NOMO-1 treated with dmso at 0.1 percent for 144 hours (cell line): ENCODE measurements at regions not wholly inside any gene's neighbourhood (a gene's known extent, or its start where the extent isn't known, plus 50 kb on each side); places are given as distances from the start of the nearest gene placed in this dataset.

Source experiments
- DNase-seq: peaks from one replicate; lab custom pipeline; 2025; ENCODE audit not compliant: unreplicated experiment; lab: John Stamatoyannopoulos, UW

- DNase-seq = no peak
Observed at GRCh38 chr4:114343015-114343414, 255.6 kb upstream of the UGT8 start.

- no peak for DNase-seq
Observed at GRCh38 chr4:114349543-114350175, 248.9 kb upstream of the UGT8 start.

- no peak for DNase-seq
Observed at GRCh38 chr4:114358901-114359300, 239.7 kb upstream of the UGT8 start.

- DNase-seq = no peak
Observed at GRCh38 chr4:114361249-114361648, 237.4 kb upstream of the UGT8 start.

GRCh38 chr4:114364857-114365256 is 233.8 kb upstream of the UGT8 start:
- DNase-seq = no peak

GRCh38 chr4:114365591-114365990 is 233.0 kb upstream of the UGT8 start:
- DNase-seq = no peak

- DNase-seq = no peak
Observed at GRCh38 chr4:114366368-114366767, 232.2 kb upstream of the UGT8 start.

GRCh38 chr4:114368751-114369150 is 229.9 kb upstream of the UGT8 start:
- no peak for DNase-seq

GRCh38 chr4:114373508-114373907 is 225.1 kb upstream of the UGT8 start:
- no peak for DNase-seq

- no peak for DNase-seq
Observed at GRCh38 chr4:114378305-114378903, 220.2 kb upstream of the UGT8 start.

GRCh38 chr4:114383067-114383466 is 215.5 kb upstream of the UGT8 start:
- no peak for DNase-seq

- DNase-seq = no peak
Observed at GRCh38 chr4:114383721-114384120, 214.9 kb upstream of the UGT8 start.

GRCh38 chr4:114384629-114385028 is 214.0 kb upstream of the UGT8 start:
- DNase-seq = no peak

GRCh38 chr4:114385195-114385985 is 213.2 kb upstream of the UGT8 start:
- DNase-seq = peak; percentile 75

- no peak for DNase-seq
Observed at GRCh38 chr4:114386637-114387233, 211.9 kb upstream of the UGT8 start.

- no peak for DNase-seq
Observed at GRCh38 chr4:114389070-114389685, 209.4 kb upstream of the UGT8 start.

GRCh38 chr4:114393295-114394038 is 205.1 kb upstream of the UGT8 start:
- DNase-seq = no peak

GRCh38 chr4:114396808-114397207 is 201.8 kb upstream of the UGT8 start:
- DNase-seq = no peak

GRCh38 chr4:114398410-114398809 is 200.2 kb upstream of the UGT8 start:
- no peak for DNase-seq

- no peak for DNase-seq
Observed at GRCh38 chr4:114399105-114399504, 199.5 kb upstream of the UGT8 start.

- no peak for DNase-seq
Observed at GRCh38 chr4:114400531-114400930, 198.1 kb upstream of the UGT8 start.
